ENCODE measurements at regions not wholly inside any gene's neighbourhood (a gene's known extent, or its start where the extent isn't known, plus 50 kb on each side); places are given as distances from the start of the nearest gene placed in this dataset.

- TF ChIP-seq CTCF (IDR thresholded peaks at IDR 0.05), result peak; percentile 24 to 67 (median 46)
- no peak for TF ChIP-seq EP300 (IDR thresholded peaks at IDR 0.05)
- no peak for TF ChIP-seq POLR2AphosphoS5 (IDR thresholded peaks at IDR 0.05)
- no peak for TF ChIP-seq POLR2A (IDR thresholded peaks at IDR 0.05)
Measured at GRCh38 chr4:11765849-11766453, 337.3 kb upstream of the HS3ST1 start.
